Chondrocyte (in vitro differentiated cells): ENCODE measurements at regions not wholly inside any gene's neighbourhood (a gene's known extent, or its start where the extent isn't known, plus 50 kb on each side); places are given as distances from the start of the nearest gene placed in this dataset.

Source experiments
- DNase-seq: peaks from one replicate; pipeline ENCODE4 v3.0.0; 2021; ENCODE audit warnings: mixed read lengths, low spot score
- H3K27ac Mint-ChIP-seq: one replicate; pipeline ENCODE4 v1.8.0; 2021; ENCODE audit warnings: mild to moderate bottlenecking, moderate library complexity, mixed read lengths; ENCODE audit not compliant: unreplicated experiment
- H3K27me3 Mint-ChIP-seq: 2 replicates; pipeline ENCODE4 v1.8.0; 2021; ENCODE audit warnings: low read depth, mixed read lengths
- H3K36me3 Mint-ChIP-seq: 2 replicates; pipeline ENCODE4 v1.8.0; 2021; ENCODE audit warnings: low read depth, mixed read lengths
- H3K4me1 Mint-ChIP-seq: 2 replicates; pipeline ENCODE4 v1.8.0; 2021; ENCODE audit warnings: low read depth, mild to moderate bottlenecking, mixed read lengths
- H3K4me3 Mint-ChIP-seq: one replicate; pipeline ENCODE4 v1.8.0; 2021; ENCODE audit warnings: mild to moderate bottlenecking, moderate library complexity, mixed read lengths; ENCODE audit not compliant: unreplicated experiment
- H3K9me3 Mint-ChIP-seq: 2 replicates; pipeline ENCODE4 v1.8.0; 2021; ENCODE audit warnings: low read depth, mixed read lengths
- TF ChIP-seq, protein P1 (sequence below): fragments of 200-600 bp; sonication (generic); IDR thresholded peaks from 2 replicates; pipeline ENCODE4 v1.5.0; 2021; ENCODE audit warnings: antibody characterized with exemption, mild to moderate bottlenecking, moderate library complexity

DNA sequence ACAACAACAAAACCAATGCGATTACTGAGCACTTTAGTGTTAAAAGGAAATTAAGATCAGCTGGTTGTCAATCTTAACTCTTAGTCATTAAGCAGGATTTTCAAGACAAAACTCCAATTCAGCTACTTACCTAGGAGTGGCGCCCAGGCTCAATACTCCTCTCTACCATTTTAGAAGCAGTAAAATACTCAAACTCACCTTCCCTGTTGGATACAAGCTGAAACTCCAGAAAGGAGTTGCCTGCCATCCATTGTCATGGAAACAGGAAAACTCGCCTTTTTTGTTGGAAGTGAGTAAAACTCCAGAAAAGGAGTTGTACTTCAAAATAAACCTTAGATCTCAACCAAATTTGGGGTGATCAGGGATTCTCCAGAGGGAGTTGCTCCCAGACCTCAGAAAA is 127.0 kb upstream of the F3 start:
- TF ChIP-seq, protein P1, sequence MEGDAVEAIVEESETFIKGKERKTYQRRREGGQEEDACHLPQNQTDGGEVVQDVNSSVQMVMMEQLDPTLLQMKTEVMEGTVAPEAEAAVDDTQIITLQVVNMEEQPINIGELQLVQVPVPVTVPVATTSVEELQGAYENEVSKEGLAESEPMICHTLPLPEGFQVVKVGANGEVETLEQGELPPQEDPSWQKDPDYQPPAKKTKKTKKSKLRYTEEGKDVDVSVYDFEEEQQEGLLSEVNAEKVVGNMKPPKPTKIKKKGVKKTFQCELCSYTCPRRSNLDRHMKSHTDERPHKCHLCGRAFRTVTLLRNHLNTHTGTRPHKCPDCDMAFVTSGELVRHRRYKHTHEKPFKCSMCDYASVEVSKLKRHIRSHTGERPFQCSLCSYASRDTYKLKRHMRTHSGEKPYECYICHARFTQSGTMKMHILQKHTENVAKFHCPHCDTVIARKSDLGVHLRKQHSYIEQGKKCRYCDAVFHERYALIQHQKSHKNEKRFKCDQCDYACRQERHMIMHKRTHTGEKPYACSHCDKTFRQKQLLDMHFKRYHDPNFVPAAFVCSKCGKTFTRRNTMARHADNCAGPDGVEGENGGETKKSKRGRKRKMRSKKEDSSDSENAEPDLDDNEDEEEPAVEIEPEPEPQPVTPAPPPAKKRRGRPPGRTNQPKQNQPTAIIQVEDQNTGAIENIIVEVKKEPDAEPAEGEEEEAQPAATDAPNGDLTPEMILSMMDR = no peak

DNA sequence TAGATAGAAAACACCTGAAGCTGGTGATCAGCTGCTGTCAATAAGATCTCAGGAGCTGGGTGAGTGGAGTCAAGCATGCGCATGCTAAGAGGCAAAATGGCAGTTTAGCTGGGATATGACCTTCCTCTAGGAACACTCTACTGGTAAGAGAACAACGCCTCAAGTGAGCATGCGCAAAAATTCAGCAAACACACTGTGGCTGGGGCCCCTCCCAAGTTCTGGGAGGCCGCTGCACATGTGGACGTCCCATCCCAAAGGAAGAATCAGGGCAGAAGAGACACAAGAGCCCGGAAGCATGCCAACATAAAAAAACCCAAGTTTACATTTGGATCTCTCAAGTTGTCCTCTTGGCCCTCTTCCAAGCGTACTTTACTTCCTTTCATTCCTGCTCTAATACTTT is 126.3 kb upstream of the F3 start:
- Mint-ChIP-seq H3K4me3 (no peak overlapping the region), H3K27ac (peak overlapping the region; percentile 56), H3K9me3 (no peaks in the 10 kb centered on the region), H3K4me1 (peaks cover 18% of the 10 kb centered on the region), H3K36me3 (peaks cover 2% of the 10 kb centered on the region), H3K27me3 (no peaks in the 10 kb centered on the region)
- TF ChIP-seq, protein P1 = no peak
- DNase-seq = no peak

More for the DNA sequence above, 127.0 kb upstream of the F3 start:
- no peak overlapping the region for H3K4me3 Mint-ChIP-seq
- H3K9me3 Mint-ChIP-seq = no peaks in the 10 kb centered on the region
- peaks cover 18% of the 10 kb centered on the region for H3K4me1 Mint-ChIP-seq
- H3K36me3 Mint-ChIP-seq = peaks cover 2% of the 10 kb centered on the region
- H3K27ac Mint-ChIP-seq = no peak overlapping the region
- no peak for DNase-seq
- no peaks in the 10 kb centered on the region for H3K27me3 Mint-ChIP-seq

DNA sequence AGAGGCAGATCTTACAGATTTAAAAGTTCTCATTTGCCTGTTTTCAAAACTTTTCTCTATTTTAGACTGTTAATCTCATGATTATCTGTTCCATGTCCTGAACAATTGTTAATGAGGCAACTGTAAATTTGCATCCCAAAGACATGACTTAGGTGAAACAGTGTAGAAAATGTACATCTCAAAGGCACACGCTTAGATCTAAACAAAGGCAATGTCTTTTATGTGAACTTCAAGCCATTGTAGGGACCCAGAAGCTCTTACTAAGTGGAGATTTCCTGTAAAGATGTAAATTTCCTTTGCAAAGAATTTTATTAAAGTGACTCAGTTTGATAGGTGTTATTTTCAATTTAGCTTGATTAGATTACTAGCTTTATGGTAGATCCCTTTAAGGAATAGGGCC is 125.2 kb upstream of the F3 start:
- Mint-ChIP-seq H3K4me3 (no peak overlapping the region), H3K4me1 (peaks cover 18% of the 10 kb centered on the region), H3K27me3 (no peaks in the 10 kb centered on the region), H3K36me3 (no peaks in the 10 kb centered on the region), H3K27ac (no peak overlapping the region), H3K9me3 (no peaks in the 10 kb centered on the region)
- TF ChIP-seq, protein P1 = no peak
- DNase-seq = no peak

DNA sequence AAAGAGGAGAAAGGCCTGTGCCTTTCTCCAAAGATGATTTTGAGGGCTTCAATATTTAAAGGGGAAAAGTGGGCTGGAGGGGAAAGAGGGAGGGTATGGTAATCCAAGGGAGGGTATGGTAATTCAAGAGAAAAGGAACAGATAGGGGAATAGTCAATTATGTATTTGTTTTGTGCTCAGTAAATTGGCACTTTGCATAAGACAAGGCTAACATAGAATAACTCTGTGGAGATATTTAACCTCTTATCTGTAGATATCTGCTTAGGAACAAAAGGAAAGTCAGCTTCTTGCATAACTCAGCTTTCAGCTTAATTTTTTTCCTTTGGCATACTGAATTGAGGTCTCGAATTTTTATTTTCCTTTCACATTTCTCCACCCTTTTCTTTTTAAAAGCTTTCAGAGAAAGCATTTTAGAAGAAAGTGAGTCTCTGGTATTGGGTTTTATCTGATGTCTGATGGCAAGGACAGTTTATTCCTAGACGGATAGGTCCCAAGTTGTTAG is 119.9 kb upstream of the F3 start:
- TF ChIP-seq, protein P1 = no peak
- Mint-ChIP-seq H3K27me3 (no peaks in the 10 kb centered on the region), H3K27ac (no peak overlapping the region), H3K4me3 (no peak overlapping the region), H3K36me3 (no peaks in the 10 kb centered on the region), H3K9me3 (no peaks in the 10 kb centered on the region), H3K4me1 (peaks cover 13% of the 10 kb centered on the region)
- DNase-seq = no peak

DNA sequence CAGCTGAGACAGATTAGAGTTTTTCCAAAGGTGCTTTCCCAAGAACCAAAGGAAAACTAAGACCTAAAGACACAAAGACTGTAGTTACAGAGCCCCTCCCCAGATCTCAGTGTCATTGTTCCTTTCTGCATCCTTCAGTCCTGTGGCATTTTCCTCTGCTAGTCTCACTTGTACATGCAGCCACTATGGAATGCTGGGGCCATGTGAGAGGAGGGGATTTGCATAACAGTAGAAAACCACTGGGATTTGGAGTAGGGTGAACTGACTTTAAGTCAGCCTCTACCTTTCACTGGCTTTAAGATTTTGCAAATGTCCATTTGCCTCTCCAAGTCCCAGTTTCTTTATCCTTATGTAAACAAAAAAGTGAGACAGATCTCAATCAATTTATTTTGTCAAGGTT is 119.4 kb upstream of the F3 start:
- H3K4me1 Mint-ChIP-seq = peaks cover 13% of the 10 kb centered on the region
- DNase-seq = no peak
- TF ChIP-seq, protein P1 = no peak
- no peaks in the 10 kb centered on the region for H3K27me3 Mint-ChIP-seq
- no peaks in the 10 kb centered on the region for H3K9me3 Mint-ChIP-seq
- H3K4me3 Mint-ChIP-seq = no peak overlapping the region
- H3K27ac Mint-ChIP-seq = no peak overlapping the region
- no peaks in the 10 kb centered on the region for H3K36me3 Mint-ChIP-seq
